ENCODE measurements at regions not wholly inside any gene's neighbourhood (a gene's known extent, or its start where the extent isn't known, plus 50 kb on each side); places are given as distances from the start of the nearest gene placed in this dataset.

DNA sequence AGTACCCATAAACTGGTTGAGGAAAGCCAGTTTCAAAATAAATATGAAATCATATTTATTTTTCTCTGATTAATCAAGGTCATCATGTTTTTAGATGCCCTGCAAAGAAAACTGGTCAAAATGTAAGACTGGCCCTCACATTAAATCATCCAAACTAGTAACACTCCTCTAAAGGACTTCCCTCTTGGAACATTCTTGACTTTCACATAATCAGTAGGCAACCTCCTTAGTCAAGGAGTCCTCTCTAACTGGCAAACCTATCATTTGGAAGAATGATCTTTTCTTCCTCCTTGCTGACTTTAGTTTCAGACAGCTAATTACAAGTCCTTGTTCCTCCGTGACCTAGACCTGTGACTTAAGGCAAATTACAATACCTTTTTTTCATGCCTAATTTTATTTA is 82.5 kb upstream of the DCBLD2 start:
- no peaks in the 10 kb centered on the region for H3K36me3 ChIP-seq (ENCODE audit: low read depth)
- ATAC-seq (ENCODE audit: low read depth) (no peak), DNase-seq (ENCODE audit: low spot score) (no peak)
- TF ChIP-seq CTCF (IDR thresholded peaks at IDR 0.05; ENCODE audit: poor library complexity, severe bottlenecking) = no peak
- H3K4me3 ChIP-seq (ENCODE audit: severe bottlenecking) = no peak overlapping the region
- no peaks in the 10 kb centered on the region for H3K9me3 ChIP-seq (ENCODE audit: severe bottlenecking)
- no peaks in the 10 kb centered on the region for H3K27me3 ChIP-seq (ENCODE audit: insufficient read depth, poor library complexity, severe bottlenecking)
- peaks cover 59% of the 10 kb centered on the region for H3K4me1 ChIP-seq (ENCODE audit: insufficient read depth, poor library complexity, severe bottlenecking)
- H3K27ac ChIP-seq (ENCODE audit: poor library complexity, severe bottlenecking) = peak overlapping the region; percentile 99

GRCh38 chr3:98982351-98982750 is 80.9 kb upstream of the DCBLD2 start:
- no peak for TF ChIP-seq CTCF (IDR thresholded peaks at IDR 0.05; ENCODE audit: poor library complexity, severe bottlenecking)
- H3K4me3 ChIP-seq (ENCODE audit: severe bottlenecking) = peak overlapping the region; percentile 16
- no peaks in the 10 kb centered on the region for H3K27me3 ChIP-seq (ENCODE audit: insufficient read depth, poor library complexity, severe bottlenecking)
- H3K36me3 ChIP-seq (ENCODE audit: low read depth) = 0 out of 2 replicates have a peak, but pooled peaks cover 3% of the 10 kb centered on the region
- no peaks in the 10 kb centered on the region for H3K9me3 ChIP-seq (ENCODE audit: severe bottlenecking)
- H3K4me1 ChIP-seq (ENCODE audit: insufficient read depth, poor library complexity, severe bottlenecking) = peaks cover 74% of the 10 kb centered on the region
- peak; percentile 38; the same call in 1 of the 3 replicates for ATAC-seq (ENCODE audit: low read depth)
- no peak for DNase-seq (ENCODE audit: low spot score)
- H3K27ac ChIP-seq (ENCODE audit: poor library complexity, severe bottlenecking) = peak overlapping the region; percentile 99

- Histone ChIP-seq H3K36me3 (ENCODE audit: low read depth) (0 out of 2 replicates have a peak, but pooled peaks cover 3% of the 10 kb centered on the region), H3K27me3 (ENCODE audit: insufficient read depth, poor library complexity, severe bottlenecking) (no peaks in the 10 kb centered on the region), H3K27ac (ENCODE audit: poor library complexity, severe bottlenecking) (peak overlapping the region; percentile 99), H3K9me3 (ENCODE audit: severe bottlenecking) (no peaks in the 10 kb centered on the region), H3K4me3 (ENCODE audit: severe bottlenecking) (peak overlapping the region; percentile 16), H3K4me1 (ENCODE audit: insufficient read depth, poor library complexity, severe bottlenecking) (peaks cover 70% of the 10 kb centered on the region)
- ATAC-seq (ENCODE audit: low read depth) (peak; percentile 40), DNase-seq (ENCODE audit: low spot score) (no peak)
- TF ChIP-seq CTCF (IDR thresholded peaks at IDR 0.05; ENCODE audit: poor library complexity, severe bottlenecking) = no peak
These were observed 79.6 kb upstream of the DCBLD2 start for GRCh38 chr3:98980915-98981596.

GRCh38 chr3:98979296-98979695 is 77.8 kb upstream of the DCBLD2 start:
- no peaks in the 10 kb centered on the region for H3K27me3 ChIP-seq (ENCODE audit: insufficient read depth, poor library complexity, severe bottlenecking)
- DNase-seq (ENCODE audit: low spot score) (no peak), ATAC-seq (ENCODE audit: low read depth) (no peak)
- 0 out of 2 replicates have a peak, but pooled peaks cover 3% of the 10 kb centered on the region for H3K36me3 ChIP-seq (ENCODE audit: low read depth)
- H3K27ac ChIP-seq (ENCODE audit: poor library complexity, severe bottlenecking) = peak overlapping the region; percentile 99
- H3K4me3 ChIP-seq (ENCODE audit: severe bottlenecking) = no peak overlapping the region
- no peaks in the 10 kb centered on the region for H3K9me3 ChIP-seq (ENCODE audit: severe bottlenecking)
- peaks cover 55% of the 10 kb centered on the region for H3K4me1 ChIP-seq (ENCODE audit: insufficient read depth, poor library complexity, severe bottlenecking)
- TF ChIP-seq CTCF (IDR thresholded peaks at IDR 0.05; ENCODE audit: poor library complexity, severe bottlenecking) = no peak

All from RWPE2 (cell line).